Endothelial cell of hepatic sinusoid (primary cell): ENCODE measurements at regions not wholly inside any gene's neighbourhood (a gene's known extent, or its start where the extent isn't known, plus 50 kb on each side); places are given as distances from the start of the nearest gene placed in this dataset.

Source experiments
- in situ Hi-C: cut with HindIII; loops from 2 replicates; pipeline ENCODE4 v1.10.0; 2017; ENCODE audit warnings: low sequenced_read_pairs

DNA sequence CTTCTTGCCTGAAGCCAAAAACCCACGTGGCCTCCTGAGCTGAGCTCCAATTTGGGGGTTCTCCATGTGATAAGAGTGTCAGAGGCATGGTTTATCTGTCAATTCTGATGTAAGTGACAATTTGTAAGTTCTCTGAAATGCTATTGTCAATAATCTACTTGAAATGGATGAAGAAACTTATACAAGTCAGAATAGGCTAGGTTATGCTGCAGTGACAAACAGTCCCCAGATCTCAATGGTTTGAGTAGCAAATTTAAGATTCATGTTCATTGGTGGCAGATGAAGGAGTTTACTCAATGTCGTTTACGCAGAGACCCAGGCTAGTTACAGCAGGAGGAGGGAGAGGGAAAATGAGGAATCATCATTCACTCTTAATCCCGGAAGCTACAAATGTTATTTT lies 352.4 kb downstream of the KIF16B start:
- in situ Hi-C loops = no loop called here

- in situ Hi-C loops = no loop called here
Observed at GRCh38 chr20:16219182-16219581, 354.1 kb downstream of the KIF16B start.

DNA sequence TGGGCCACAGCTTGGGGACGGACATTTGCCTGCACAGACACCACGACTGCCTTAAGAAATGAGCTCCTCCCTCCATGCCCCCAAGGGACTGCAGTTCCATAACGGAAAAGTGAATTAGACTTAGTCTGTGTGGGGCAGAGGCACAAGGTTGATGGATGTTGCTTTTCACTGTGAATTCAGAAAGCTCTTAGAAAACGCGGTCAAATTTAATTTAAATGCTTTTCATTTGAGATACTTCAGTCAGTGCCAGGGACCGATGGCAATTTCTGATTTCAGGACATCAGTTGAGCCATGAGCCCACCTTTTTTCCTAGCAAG lies 356.4 kb downstream of the KIF16B start:
- in situ Hi-C loops = no loop called here

DNA sequence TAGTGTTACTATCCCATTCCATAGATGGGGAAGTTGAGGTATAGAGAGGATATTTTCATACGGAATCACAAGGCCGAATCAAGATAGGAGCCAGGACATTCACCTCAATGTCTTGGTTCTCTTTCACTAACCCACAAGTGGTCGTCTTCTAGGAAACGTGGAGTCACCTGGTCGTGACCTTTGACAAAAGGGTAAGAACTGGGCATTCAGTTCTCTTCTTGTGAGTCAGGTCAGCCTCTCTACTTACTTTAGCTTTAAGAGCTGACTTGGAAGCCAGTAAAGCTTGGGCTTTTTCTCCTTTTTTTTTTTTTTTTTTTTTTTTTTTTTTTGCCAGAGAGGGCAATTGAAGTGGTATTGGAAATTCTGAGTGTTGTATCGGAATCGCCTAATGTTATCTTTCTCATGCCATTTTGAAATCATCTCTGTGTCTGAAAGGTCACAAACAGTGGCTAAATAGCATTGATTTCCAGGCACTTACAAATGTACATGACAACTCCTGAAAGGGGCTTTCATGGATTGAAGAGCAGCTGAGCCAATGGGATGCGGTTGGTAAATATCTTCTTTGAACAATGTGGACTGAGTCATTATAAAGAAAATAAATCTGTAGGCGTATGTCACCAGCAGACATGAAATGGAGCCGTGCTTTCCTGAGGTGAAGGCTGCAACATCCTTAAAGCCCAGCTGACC lies 356.9 kb downstream of the KIF16B start:
- in situ Hi-C loops = no loop called here

DNA sequence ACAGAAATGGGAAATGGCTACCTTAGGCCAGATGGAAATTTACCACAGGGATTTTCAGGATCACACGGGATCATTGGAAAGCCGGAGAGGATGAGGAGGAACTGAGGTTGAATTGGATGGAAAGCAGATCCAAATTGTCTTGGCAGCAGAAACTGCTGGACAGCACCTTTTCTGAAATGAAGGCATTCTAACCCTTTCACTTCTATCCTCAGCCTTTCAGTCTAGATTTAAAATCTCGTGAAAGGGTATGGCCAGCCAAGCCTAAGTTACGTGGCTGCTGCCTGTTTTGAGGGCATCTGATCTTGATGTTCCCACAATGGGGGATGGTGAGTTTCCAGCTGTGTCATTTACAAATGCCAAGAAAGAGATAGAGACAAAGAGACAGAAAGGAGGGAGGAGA lies 358.2 kb downstream of the KIF16B start:
- in situ Hi-C loops = no loop called here

GRCh38 chr20:16212790-16213189 lies 360.5 kb downstream of the KIF16B start:
- in situ Hi-C loops = no loop called here

DNA sequence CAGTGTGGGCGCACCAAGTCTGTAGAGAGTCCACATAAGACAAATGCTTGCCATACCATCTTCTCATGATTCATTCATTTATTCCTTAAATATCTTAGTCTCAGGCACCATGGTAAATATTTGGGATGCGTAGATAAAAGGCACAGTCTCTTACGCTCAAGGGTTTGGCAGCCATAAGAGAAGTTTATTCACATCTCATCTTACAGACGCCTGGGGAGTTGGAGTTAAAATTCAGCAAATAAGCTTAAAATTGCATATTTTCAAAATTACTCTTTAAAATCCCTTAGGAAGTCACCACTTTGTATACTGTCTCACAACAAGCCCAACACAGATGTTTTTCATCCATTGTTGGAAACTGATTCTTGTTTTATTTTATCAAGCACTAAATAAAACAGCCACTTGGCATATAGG lies 363.3 kb downstream of the KIF16B start:
- in situ Hi-C loops = no loop called here

DNA sequence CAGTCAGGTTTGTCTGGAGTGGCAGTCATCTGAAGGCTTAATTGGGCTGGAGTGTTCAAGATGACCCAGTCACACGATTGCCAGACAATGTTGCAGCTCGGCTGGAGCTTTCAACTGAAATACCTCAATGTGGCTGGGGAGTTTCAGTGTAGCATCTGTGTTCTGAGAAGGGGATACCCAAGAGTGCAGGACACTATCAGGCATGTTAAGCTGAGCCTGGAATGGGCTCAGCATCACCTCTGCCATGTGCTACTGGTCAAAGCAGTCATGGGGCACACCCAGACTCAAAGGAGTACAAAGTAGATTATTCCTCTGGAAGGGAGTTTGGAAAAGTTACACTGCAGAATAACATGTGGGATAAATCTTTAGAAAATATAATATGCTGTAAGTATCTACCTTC lies 363.9 kb downstream of the KIF16B start:
- in situ Hi-C loops = no loop called here

GRCh38 chr20:16208443-16208842 lies 364.8 kb downstream of the KIF16B start:
- in situ Hi-C loops = no loop called here

DNA sequence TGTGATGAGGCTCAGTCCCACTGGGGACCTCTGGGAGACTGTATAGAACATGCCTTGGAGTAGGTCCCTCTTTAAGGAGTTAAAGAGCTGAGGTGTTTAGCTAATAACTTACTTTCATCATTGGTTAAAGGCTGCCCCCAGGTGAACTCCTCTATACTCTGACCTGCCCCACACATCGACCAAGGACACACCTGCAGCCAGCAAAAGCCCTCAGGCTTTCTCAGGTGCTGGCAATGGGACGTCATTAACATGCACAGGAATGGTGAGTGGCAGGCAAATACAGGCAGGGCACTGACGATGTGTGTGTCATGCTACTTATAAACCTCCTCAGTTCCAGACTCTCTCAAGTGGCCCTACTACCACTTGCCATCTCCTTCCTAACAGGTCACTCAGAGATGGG lies 366.4 kb downstream of the KIF16B start:
- in situ Hi-C loops = no loop called here

GRCh38 chr20:16205507-16205906 lies 367.7 kb downstream of the KIF16B start:
- in situ Hi-C loops = no loop called here

DNA sequence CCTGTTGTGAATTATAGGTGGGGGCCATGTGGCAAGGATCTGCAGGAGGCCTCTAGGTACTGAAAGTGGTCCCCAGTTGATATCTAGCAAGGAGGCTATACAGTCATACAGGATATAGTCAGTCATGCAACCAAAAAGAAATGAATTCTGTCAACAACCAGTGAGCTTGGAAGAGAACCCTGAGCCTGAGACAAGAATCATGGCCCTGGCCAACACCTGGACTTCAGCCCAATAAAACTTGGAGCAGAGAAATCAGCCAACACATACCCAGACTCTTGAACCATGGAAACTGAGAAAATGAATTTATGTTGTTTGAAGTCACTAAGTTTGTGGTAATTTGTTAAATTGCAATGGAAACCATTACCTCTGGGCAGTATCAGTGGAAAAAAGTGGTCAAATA lies 370.2 kb downstream of the KIF16B start:
- in situ Hi-C loops = loop anchor here (5.0 kb wide), 1 partner anchor 59 kb away; no protein-coding TSS in a partner anchor

GRCh38 chr20:16201191-16201590 lies 372.1 kb downstream of the KIF16B start:
- in situ Hi-C loops = loop anchor here (5.0 kb wide), 1 partner anchor 61 kb away; no protein-coding TSS in a partner anchor

DNA sequence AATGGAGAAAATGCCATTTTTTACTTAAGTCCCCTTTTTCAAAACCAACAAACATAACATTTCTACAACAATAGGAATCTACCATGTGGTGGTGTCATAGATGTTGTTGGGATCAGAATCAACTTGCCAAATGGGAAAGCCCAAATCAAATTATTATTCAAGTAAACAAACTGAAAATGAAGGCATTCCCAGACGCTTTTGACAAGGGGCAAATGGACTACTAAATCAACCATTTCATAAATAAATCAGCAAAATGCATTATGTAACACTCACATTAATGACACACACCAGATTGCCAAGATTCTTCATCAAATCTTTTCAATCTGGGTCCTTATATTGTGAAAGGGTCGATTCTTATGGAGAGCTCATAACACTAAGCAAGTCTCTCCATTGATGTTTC lies 375.6 kb downstream of the KIF16B start:
- in situ Hi-C loops = no loop called here

- in situ Hi-C loops = no loop called here
Observed at GRCh38 chr20:16195671-16196070, 377.6 kb downstream of the KIF16B start.

DNA sequence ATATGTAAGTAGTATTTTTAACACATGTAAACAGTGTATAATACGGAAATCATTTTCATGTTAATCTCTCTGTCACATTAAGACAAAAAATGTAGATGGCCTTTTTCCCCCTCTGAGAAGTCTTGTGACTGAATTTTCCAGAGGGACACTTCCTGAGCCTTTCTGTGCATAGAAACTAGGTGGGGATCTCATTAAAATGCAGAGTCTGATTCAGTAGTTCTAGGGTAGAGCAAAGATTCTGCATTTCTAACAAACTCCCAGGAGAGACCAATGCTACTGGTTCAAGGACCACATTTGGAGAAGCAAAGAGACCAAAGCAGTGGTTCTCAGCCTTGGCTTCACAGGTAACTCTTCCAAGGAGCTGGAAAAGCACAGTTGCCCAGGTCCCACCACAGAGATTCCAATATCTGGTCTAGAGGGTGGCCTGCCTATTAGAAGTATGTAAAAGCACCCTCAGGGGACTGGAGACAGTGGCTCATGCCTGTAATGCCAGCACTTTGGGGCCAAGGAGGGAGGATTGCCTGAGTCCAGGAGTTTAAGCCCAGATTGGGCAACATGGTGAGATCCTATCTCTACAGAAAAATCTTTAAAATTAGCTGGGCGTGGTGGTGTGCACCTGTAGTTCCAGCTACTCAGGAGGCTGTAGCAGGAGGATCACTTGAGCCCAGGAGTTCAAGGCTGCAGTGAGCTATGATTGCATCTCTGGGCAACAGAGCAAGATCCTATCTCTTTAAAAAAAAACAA lies 378.5 kb downstream of the KIF16B start:
- in situ Hi-C loops = no loop called here

DNA sequence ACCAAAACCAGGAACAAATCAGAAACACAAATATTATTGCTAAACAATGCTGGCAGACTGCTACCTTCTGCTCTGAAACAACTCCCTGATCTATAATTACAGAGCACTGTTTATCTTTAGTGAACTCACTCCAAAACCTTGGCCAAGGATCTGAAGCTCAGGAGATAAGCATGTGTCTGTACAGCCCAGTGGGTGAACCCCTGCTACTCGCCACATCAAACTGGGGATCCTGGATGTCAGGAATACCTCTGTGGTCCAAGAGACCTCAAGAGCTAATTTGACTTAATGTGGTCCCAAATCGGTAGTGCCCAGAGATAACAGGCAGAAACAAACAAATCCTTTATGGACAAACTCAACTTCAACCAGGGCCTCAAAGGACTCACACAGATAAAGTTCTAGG lies 381.8 kb downstream of the KIF16B start:
- in situ Hi-C loops = no loop called here

DNA sequence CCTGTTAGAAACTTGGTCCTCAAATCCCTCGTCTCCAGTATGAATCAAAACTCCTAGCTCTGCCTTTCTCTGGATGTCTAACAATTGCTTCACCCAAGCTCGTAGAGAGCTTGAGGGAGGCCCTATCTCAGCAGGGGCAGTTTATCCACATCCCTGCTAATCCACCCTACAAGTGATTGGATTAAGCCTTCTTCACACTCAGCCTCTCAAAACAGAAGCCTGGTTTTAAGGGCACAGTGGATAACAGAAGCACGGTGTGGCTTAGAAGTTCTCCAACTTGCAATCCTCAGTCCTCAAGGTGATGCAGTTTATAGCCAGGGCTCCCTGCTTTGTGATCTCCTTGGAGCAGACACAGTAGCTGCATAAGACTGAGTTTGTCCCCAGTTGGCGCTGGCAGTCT lies 383.9 kb downstream of the KIF16B start:
- in situ Hi-C loops = no loop called here

GRCh38 chr20:16187956-16188616 lies 385.2 kb downstream of the KIF16B start:
- in situ Hi-C loops = no loop called here

DNA sequence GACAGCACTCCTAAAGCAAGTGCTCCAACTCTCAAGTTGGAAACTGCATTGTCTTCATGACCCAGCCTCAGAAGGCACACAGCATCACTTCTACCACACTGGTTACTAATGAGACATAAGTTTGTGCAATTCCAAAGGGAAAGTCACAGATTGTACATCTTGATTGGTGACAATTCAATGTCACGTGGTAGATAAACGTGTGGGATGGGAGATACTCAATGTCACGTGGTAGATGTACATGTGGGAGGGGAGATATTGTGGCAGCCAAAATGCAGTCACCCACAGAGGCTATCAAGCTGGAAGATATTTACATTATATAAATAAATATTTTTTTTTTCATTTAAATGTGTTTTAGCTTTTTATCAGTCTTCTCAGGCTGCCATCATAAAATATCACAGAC lies 393.3 kb downstream of the KIF16B start:
- in situ Hi-C loops = no loop called here

GRCh38 chr20:16179371-16179770 lies 393.9 kb downstream of the KIF16B start:
- in situ Hi-C loops = no loop called here

GRCh38 chr20:16178546-16179135 lies 394.6 kb downstream of the KIF16B start:
- in situ Hi-C loops = no loop called here
